Peyer's patch (tissue), 4 donors: ENCODE measurements at regions not wholly inside any gene's neighbourhood (a gene's known extent, or its start where the extent isn't known, plus 50 kb on each side); places are given as distances from the start of the nearest gene placed in this dataset.

Source experiments
- POLR2A ChIP-seq, 2 donors: fragments of 450-650 bp; IDR thresholded peaks; one replicate each; pipeline ENCODE4 v1.5.1; 2017; ENCODE audit warnings: antibody characterized with exemption in 2 of 2, mild to moderate bottlenecking in 2 of 2, moderate library complexity in 2 of 2
- TF ChIP-seq, protein P1 (sequence below), 6 experiments: fragments of 450-650 bp in 4 of 6; fragments of 200-600 bp in 2 of 6; sonication (generic) in 1 of 6; IDR thresholded peaks; one replicate each; pipeline ENCODE4 v1.5.1; 2017 to 2019; ENCODE audit warnings: antibody characterized with exemption in 6 of 6, mild to moderate bottlenecking in 3 of 6, moderate library complexity in 1 of 6

DNA sequence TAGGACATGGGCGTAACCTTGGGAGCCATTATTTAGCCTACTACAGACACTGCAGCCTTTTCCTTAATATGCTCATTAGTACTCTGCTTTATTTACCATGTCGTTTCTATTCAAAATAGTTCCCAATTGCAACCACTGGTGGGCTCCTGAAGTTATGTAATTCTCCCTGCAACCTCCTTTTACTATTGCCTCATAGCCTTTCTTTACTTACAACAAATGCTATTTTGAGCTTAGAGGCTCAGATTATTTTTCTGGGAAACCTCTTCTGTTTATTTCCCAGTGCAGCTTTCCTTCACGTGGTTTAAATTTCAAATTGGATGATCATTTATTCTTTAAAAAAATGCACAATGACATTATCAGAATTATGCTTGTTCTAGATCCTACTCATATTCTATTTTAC is 492.3 kb upstream of the TMEFF2 start:
- no peak for TF ChIP-seq POLR2A (IDR thresholded peaks at IDR 0.05)
- TF ChIP-seq, protein P1, sequence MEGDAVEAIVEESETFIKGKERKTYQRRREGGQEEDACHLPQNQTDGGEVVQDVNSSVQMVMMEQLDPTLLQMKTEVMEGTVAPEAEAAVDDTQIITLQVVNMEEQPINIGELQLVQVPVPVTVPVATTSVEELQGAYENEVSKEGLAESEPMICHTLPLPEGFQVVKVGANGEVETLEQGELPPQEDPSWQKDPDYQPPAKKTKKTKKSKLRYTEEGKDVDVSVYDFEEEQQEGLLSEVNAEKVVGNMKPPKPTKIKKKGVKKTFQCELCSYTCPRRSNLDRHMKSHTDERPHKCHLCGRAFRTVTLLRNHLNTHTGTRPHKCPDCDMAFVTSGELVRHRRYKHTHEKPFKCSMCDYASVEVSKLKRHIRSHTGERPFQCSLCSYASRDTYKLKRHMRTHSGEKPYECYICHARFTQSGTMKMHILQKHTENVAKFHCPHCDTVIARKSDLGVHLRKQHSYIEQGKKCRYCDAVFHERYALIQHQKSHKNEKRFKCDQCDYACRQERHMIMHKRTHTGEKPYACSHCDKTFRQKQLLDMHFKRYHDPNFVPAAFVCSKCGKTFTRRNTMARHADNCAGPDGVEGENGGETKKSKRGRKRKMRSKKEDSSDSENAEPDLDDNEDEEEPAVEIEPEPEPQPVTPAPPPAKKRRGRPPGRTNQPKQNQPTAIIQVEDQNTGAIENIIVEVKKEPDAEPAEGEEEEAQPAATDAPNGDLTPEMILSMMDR (IDR thresholded peaks at IDR 0.05), result no peak
